ENCODE measurements at regions not wholly inside any gene's neighbourhood (a gene's known extent, or its start where the extent isn't known, plus 50 kb on each side); places are given as distances from the start of the nearest gene placed in this dataset.

GRCh38 chr1:112040891-112041740 lies 51.6 kb upstream of the KCND3 start:
- H3K27ac Mint-ChIP-seq = no peak overlapping the region
- CTCF ChIA-PET = no interaction called here
- no peaks in the 10 kb centered on the region for H3K9me3 Mint-ChIP-seq
- peaks cover 17% of the 10 kb centered on the region for H3K27me3 Mint-ChIP-seq
- H3K4me3 Mint-ChIP-seq = no peak overlapping the region
- DNase-seq = no peak
- no peaks in the 10 kb centered on the region for H3K36me3 Mint-ChIP-seq
- H3K4me1 Mint-ChIP-seq = no peaks in the 10 kb centered on the region

- no peak overlapping the region for H3K4me3 Mint-ChIP-seq
- peaks cover 11% of the 10 kb centered on the region for H3K27me3 Mint-ChIP-seq
- no peaks in the 10 kb centered on the region for H3K36me3 Mint-ChIP-seq
- H3K27ac Mint-ChIP-seq = no peak overlapping the region
- DNase-seq = no peak
- no peaks in the 10 kb centered on the region for H3K9me3 Mint-ChIP-seq
- no peaks in the 10 kb centered on the region for H3K4me1 Mint-ChIP-seq
- CTCF ChIA-PET = no interaction called here
Measured at GRCh38 chr1:112043901-112044300, 54.4 kb upstream of the KCND3 start.

- no peaks in the 10 kb centered on the region for H3K9me3 Mint-ChIP-seq
- H3K27me3 Mint-ChIP-seq = peaks cover 11% of the 10 kb centered on the region
- CTCF ChIA-PET = no interaction called here
- H3K4me1 Mint-ChIP-seq = no peaks in the 10 kb centered on the region
- H3K4me3 Mint-ChIP-seq = no peak overlapping the region
- H3K27ac Mint-ChIP-seq = no peak overlapping the region
- H3K36me3 Mint-ChIP-seq = no peaks in the 10 kb centered on the region
- no peak for DNase-seq
Measured at GRCh38 chr1:112044745-112045144, 55.3 kb upstream of the KCND3 start.

- no peaks in the 10 kb centered on the region for H3K9me3 Mint-ChIP-seq
- H3K27ac Mint-ChIP-seq = no peak overlapping the region
- peaks cover 4% of the 10 kb centered on the region for H3K27me3 Mint-ChIP-seq
Measured at GRCh38 chr1:112046630-112047029, 57.2 kb upstream of the KCND3 start.

GRCh38 chr1:112048421-112048820 lies 59.0 kb upstream of the KCND3 start:
- Mint-ChIP-seq H3K4me3 (no peak overlapping the region), H3K27ac (no peak overlapping the region), H3K9me3 (no peaks in the 10 kb centered on the region), H3K36me3 (no peaks in the 10 kb centered on the region), H3K27me3 (no peaks in the 10 kb centered on the region), H3K4me1 (no peaks in the 10 kb centered on the region)
- CTCF ChIA-PET = no interaction called here
- no peak for DNase-seq

More at GRCh38 chr1:112046630-112047029, 57.2 kb upstream of the KCND3 start:
- H3K4me3 Mint-ChIP-seq = no peak overlapping the region
- DNase-seq = no peak
- CTCF ChIA-PET = no interaction called here
- no peaks in the 10 kb centered on the region for H3K36me3 Mint-ChIP-seq
- no peaks in the 10 kb centered on the region for H3K4me1 Mint-ChIP-seq

- no peaks in the 10 kb centered on the region for H3K36me3 Mint-ChIP-seq
- H3K4me3 Mint-ChIP-seq = no peak overlapping the region
- H3K27me3 Mint-ChIP-seq = peaks cover 12% of the 10 kb centered on the region
- no peak overlapping the region for H3K27ac Mint-ChIP-seq
- CTCF ChIA-PET = no interaction called here
- no peaks in the 10 kb centered on the region for H3K9me3 Mint-ChIP-seq
- no peak for DNase-seq
- no peaks in the 10 kb centered on the region for H3K4me1 Mint-ChIP-seq
Measured at GRCh38 chr1:112054510-112054909, 65.0 kb upstream of the KCND3 start.

- CTCF ChIA-PET = no interaction called here
- DNase-seq = no peak
- no peak overlapping the region for H3K4me3 Mint-ChIP-seq
- no peaks in the 10 kb centered on the region for H3K9me3 Mint-ChIP-seq
- H3K36me3 Mint-ChIP-seq = no peaks in the 10 kb centered on the region
- no peaks in the 10 kb centered on the region for H3K4me1 Mint-ChIP-seq
- H3K27ac Mint-ChIP-seq = no peak overlapping the region
- peaks cover 16% of the 10 kb centered on the region for H3K27me3 Mint-ChIP-seq
Measured at GRCh38 chr1:112056354-112056753, 66.9 kb upstream of the KCND3 start.

GRCh38 chr1:112057736-112058135 lies 68.3 kb upstream of the KCND3 start:
- Mint-ChIP-seq H3K4me3 (no peak overlapping the region), H3K27me3 (peaks cover 16% of the 10 kb centered on the region), H3K9me3 (no peaks in the 10 kb centered on the region), H3K36me3 (no peaks in the 10 kb centered on the region), H3K4me1 (no peaks in the 10 kb centered on the region), H3K27ac (no peak overlapping the region)
- CTCF ChIA-PET = no interaction called here
- DNase-seq = no peak

- CTCF ChIA-PET = no interaction called here
- Mint-ChIP-seq H3K4me3 (no peak overlapping the region), H3K4me1 (no peaks in the 10 kb centered on the region), H3K9me3 (no peaks in the 10 kb centered on the region), H3K36me3 (no peaks in the 10 kb centered on the region), H3K27me3 (peaks cover 22% of the 10 kb centered on the region), H3K27ac (no peak overlapping the region)
- no peak for DNase-seq
Measured at GRCh38 chr1:112058815-112059450, 69.5 kb upstream of the KCND3 start.

- CTCF ChIA-PET = no interaction called here
- H3K4me3 Mint-ChIP-seq = no peak overlapping the region
- H3K9me3 Mint-ChIP-seq = no peaks in the 10 kb centered on the region
- no peak overlapping the region for H3K27ac Mint-ChIP-seq
- peaks cover 30% of the 10 kb centered on the region for H3K27me3 Mint-ChIP-seq
- no peaks in the 10 kb centered on the region for H3K4me1 Mint-ChIP-seq
- H3K36me3 Mint-ChIP-seq = no peaks in the 10 kb centered on the region
- no peak for DNase-seq
Measured at GRCh38 chr1:112059679-112060078, 70.2 kb upstream of the KCND3 start.

GRCh38 chr1:112060261-112060660 lies 70.8 kb upstream of the KCND3 start:
- Mint-ChIP-seq H3K9me3 (no peaks in the 10 kb centered on the region), H3K4me3 (no peak overlapping the region), H3K27ac (no peak overlapping the region), H3K4me1 (no peaks in the 10 kb centered on the region), H3K27me3 (peaks cover 31% of the 10 kb centered on the region), H3K36me3 (no peaks in the 10 kb centered on the region)
- DNase-seq = no peak
- CTCF ChIA-PET = no interaction called here

- Mint-ChIP-seq H3K36me3 (no peaks in the 10 kb centered on the region), H3K9me3 (no peaks in the 10 kb centered on the region), H3K4me3 (no peak overlapping the region), H3K27me3 (peaks cover 31% of the 10 kb centered on the region), H3K4me1 (no peaks in the 10 kb centered on the region), H3K27ac (no peak overlapping the region)
- CTCF ChIA-PET = no interaction called here
- no peak for DNase-seq
Measured at GRCh38 chr1:112061056-112061455, 71.6 kb upstream of the KCND3 start.

- no peaks in the 10 kb centered on the region for H3K36me3 Mint-ChIP-seq
Measured at GRCh38 chr1:112061901-112062320, 72.4 kb upstream of the KCND3 start.

GRCh38 chr1:112063781-112064728 lies 74.6 kb upstream of the KCND3 start:
- H3K36me3 Mint-ChIP-seq = no peaks in the 10 kb centered on the region
- peaks cover 19% of the 10 kb centered on the region for H3K27me3 Mint-ChIP-seq
- DNase-seq = no peak
- H3K9me3 Mint-ChIP-seq = no peaks in the 10 kb centered on the region
- CTCF ChIA-PET = no interaction called here
- H3K4me3 Mint-ChIP-seq = no peak overlapping the region
- H3K27ac Mint-ChIP-seq = no peak overlapping the region
- no peaks in the 10 kb centered on the region for H3K4me1 Mint-ChIP-seq

More at GRCh38 chr1:112061901-112062320, 72.4 kb upstream of the KCND3 start:
- no peak overlapping the region for H3K27ac Mint-ChIP-seq
- no peak overlapping the region for H3K4me3 Mint-ChIP-seq
- peaks cover 30% of the 10 kb centered on the region for H3K27me3 Mint-ChIP-seq
- CTCF ChIA-PET = no interaction called here
- no peaks in the 10 kb centered on the region for H3K9me3 Mint-ChIP-seq
- DNase-seq = no peak
- H3K4me1 Mint-ChIP-seq = no peaks in the 10 kb centered on the region
